ENCODE measurements at regions not wholly inside any gene's neighbourhood (a gene's known extent, or its start where the extent isn't known, plus 50 kb on each side); places are given as distances from the start of the nearest gene placed in this dataset.

GRCh38 chr10:128895473-128895872 is 571.6 kb upstream of the MGMT start:
- Histone ChIP-seq H3K9ac (ENCODE audit: low read length) (no peak overlapping the region), H3K27me3 (ENCODE audit: low read length) (no peaks in the 10 kb centered on the region), H3K4me3 (ENCODE audit: low read length) (no peak overlapping the region), H3K27ac (ENCODE audit: low read length) (no peak overlapping the region), H3K36me3 (ENCODE audit: insufficient read depth, low read length) (no peaks in the 10 kb centered on the region), H3K9me2 (replicated peaks; ENCODE audit: insufficient read depth, low read length) (no peaks in the 10 kb centered on the region), H2AFZ (ENCODE audit: low read length) (no peak overlapping the region), H3K4me1 (ENCODE audit: low read length) (no peaks in the 10 kb centered on the region), H3K9me3 (ENCODE audit: low read length) (no peaks in the 10 kb centered on the region), H3K4me2 (ENCODE audit: low read depth, low read length, poor library complexity, severe bottlenecking) (no peak overlapping the region), H4K20me1 (ENCODE audit: insufficient read depth, low read depth, low read length) (no peaks in the 10 kb centered on the region), H3K79me2 (ENCODE audit: low read length) (no peaks in the 10 kb centered on the region)
- DNase-seq: no peak

GRCh38 chr10:128896116-128896795 is 570.8 kb upstream of the MGMT start:
- H3K9ac ChIP-seq (ENCODE audit: low read length): no peak overlapping the region
- H2AFZ ChIP-seq (ENCODE audit: low read length): no peak overlapping the region
- H3K27ac ChIP-seq (ENCODE audit: low read length): no peak overlapping the region
- DNase-seq: no peak
- no peaks in the 10 kb centered on the region for H3K4me1 ChIP-seq (ENCODE audit: low read length)
- no peaks in the 10 kb centered on the region for H3K36me3 ChIP-seq (ENCODE audit: insufficient read depth, low read length)
- H3K4me2 ChIP-seq (ENCODE audit: low read depth, low read length, poor library complexity, severe bottlenecking): no peak overlapping the region
- H4K20me1 ChIP-seq (ENCODE audit: insufficient read depth, low read depth, low read length): no peaks in the 10 kb centered on the region
- H3K27me3 ChIP-seq (ENCODE audit: low read length): no peaks in the 10 kb centered on the region
- H3K4me3 ChIP-seq (ENCODE audit: low read length): no peak overlapping the region
- no peaks in the 10 kb centered on the region for H3K9me2 ChIP-seq (replicated peaks; ENCODE audit: insufficient read depth, low read length)
- no peaks in the 10 kb centered on the region for H3K79me2 ChIP-seq (ENCODE audit: low read length)
- H3K9me3 ChIP-seq (ENCODE audit: low read length): no peaks in the 10 kb centered on the region

GRCh38 chr10:128896963-128897362 is 570.1 kb upstream of the MGMT start:
- Histone ChIP-seq H4K20me1 (ENCODE audit: insufficient read depth, low read depth, low read length) (no peaks in the 10 kb centered on the region), H3K79me2 (ENCODE audit: low read length) (no peaks in the 10 kb centered on the region), H3K4me2 (ENCODE audit: low read depth, low read length, poor library complexity, severe bottlenecking) (no peak overlapping the region)

GRCh38 chr10:128897401-128898129 is 569.5 kb upstream of the MGMT start:
- H2AFZ ChIP-seq (ENCODE audit: low read length): no peak overlapping the region
- no peaks in the 10 kb centered on the region for H3K9me2 ChIP-seq (replicated peaks; ENCODE audit: insufficient read depth, low read length)
- H3K4me1 ChIP-seq (ENCODE audit: low read length): no peaks in the 10 kb centered on the region
- H3K27ac ChIP-seq (ENCODE audit: low read length): no peak overlapping the region
- no peaks in the 10 kb centered on the region for H3K79me2 ChIP-seq (ENCODE audit: low read length)
- H3K9me3 ChIP-seq (ENCODE audit: low read length): no peaks in the 10 kb centered on the region
- H3K27me3 ChIP-seq (ENCODE audit: low read length): no peaks in the 10 kb centered on the region
- H3K9ac ChIP-seq (ENCODE audit: low read length): no peak overlapping the region
- no peak for DNase-seq
- H4K20me1 ChIP-seq (ENCODE audit: insufficient read depth, low read depth, low read length): no peaks in the 10 kb centered on the region
- no peak overlapping the region for H3K4me3 ChIP-seq (ENCODE audit: low read length)
- H3K4me2 ChIP-seq (ENCODE audit: low read depth, low read length, poor library complexity, severe bottlenecking): no peak overlapping the region
- no peaks in the 10 kb centered on the region for H3K36me3 ChIP-seq (ENCODE audit: insufficient read depth, low read length)

More at GRCh38 chr10:128896963-128897362, 570.1 kb upstream of the MGMT start:
- no peak overlapping the region for H3K27ac ChIP-seq (ENCODE audit: low read length)
- H3K36me3 ChIP-seq (ENCODE audit: insufficient read depth, low read length): no peaks in the 10 kb centered on the region
- H3K27me3 ChIP-seq (ENCODE audit: low read length): no peaks in the 10 kb centered on the region
- no peak for DNase-seq
- no peak overlapping the region for H3K9ac ChIP-seq (ENCODE audit: low read length)
- H3K9me2 ChIP-seq (replicated peaks; ENCODE audit: insufficient read depth, low read length): no peaks in the 10 kb centered on the region
- H3K4me3 ChIP-seq (ENCODE audit: low read length): no peak overlapping the region
- H3K9me3 ChIP-seq (ENCODE audit: low read length): no peaks in the 10 kb centered on the region
- no peaks in the 10 kb centered on the region for H3K4me1 ChIP-seq (ENCODE audit: low read length)
- H2AFZ ChIP-seq (ENCODE audit: low read length): no peak overlapping the region

GRCh38 chr10:128898133-128898915 is 568.7 kb upstream of the MGMT start:
- Histone ChIP-seq H3K36me3 (ENCODE audit: insufficient read depth, low read length) (no peaks in the 10 kb centered on the region), H3K9me3 (ENCODE audit: low read length) (no peaks in the 10 kb centered on the region), H3K79me2 (ENCODE audit: low read length) (no peaks in the 10 kb centered on the region), H3K9ac (ENCODE audit: low read length) (no peak overlapping the region), H4K20me1 (ENCODE audit: insufficient read depth, low read depth, low read length) (no peaks in the 10 kb centered on the region), H2AFZ (ENCODE audit: low read length) (no peak overlapping the region), H3K4me2 (ENCODE audit: low read depth, low read length, poor library complexity, severe bottlenecking) (no peak overlapping the region), H3K9me2 (replicated peaks; ENCODE audit: insufficient read depth, low read length) (no peaks in the 10 kb centered on the region), H3K27me3 (ENCODE audit: low read length) (no peaks in the 10 kb centered on the region), H3K4me1 (ENCODE audit: low read length) (no peaks in the 10 kb centered on the region), H3K27ac (ENCODE audit: low read length) (no peak overlapping the region), H3K4me3 (ENCODE audit: low read length) (no peak overlapping the region)
- no peak for DNase-seq

- Histone ChIP-seq H3K9me2 (replicated peaks; ENCODE audit: insufficient read depth, low read length) (no peaks in the 10 kb centered on the region), H2AFZ (ENCODE audit: low read length) (no peak overlapping the region), H3K27me3 (ENCODE audit: low read length) (no peaks in the 10 kb centered on the region), H3K36me3 (ENCODE audit: insufficient read depth, low read length) (no peaks in the 10 kb centered on the region), H3K27ac (ENCODE audit: low read length) (no peak overlapping the region), H3K79me2 (ENCODE audit: low read length) (no peaks in the 10 kb centered on the region), H3K4me1 (ENCODE audit: low read length) (no peaks in the 10 kb centered on the region), H4K20me1 (ENCODE audit: insufficient read depth, low read depth, low read length) (no peaks in the 10 kb centered on the region), H3K9ac (ENCODE audit: low read length) (no peak overlapping the region), H3K4me3 (ENCODE audit: low read length) (no peak overlapping the region), H3K9me3 (ENCODE audit: low read length) (no peaks in the 10 kb centered on the region), H3K4me2 (ENCODE audit: low read depth, low read length, poor library complexity, severe bottlenecking) (no peak overlapping the region)
- DNase-seq: no peak
Observed at GRCh38 chr10:128898916-128899195, 568.2 kb upstream of the MGMT start.

- no peaks in the 10 kb centered on the region for H3K79me2 ChIP-seq (ENCODE audit: low read length)
Observed at GRCh38 chr10:128900456-128900855, 566.6 kb upstream of the MGMT start.

GRCh38 chr10:128901236-128901635 is 565.8 kb upstream of the MGMT start:
- Histone ChIP-seq H3K9ac (ENCODE audit: low read length) (no peak overlapping the region), H3K9me2 (replicated peaks; ENCODE audit: insufficient read depth, low read length) (no peaks in the 10 kb centered on the region), H3K27ac (ENCODE audit: low read length) (no peak overlapping the region), H3K27me3 (ENCODE audit: low read length) (no peaks in the 10 kb centered on the region), H3K4me2 (ENCODE audit: low read depth, low read length, poor library complexity, severe bottlenecking) (no peak overlapping the region), H3K9me3 (ENCODE audit: low read length) (no peaks in the 10 kb centered on the region), H4K20me1 (ENCODE audit: insufficient read depth, low read depth, low read length) (no peaks in the 10 kb centered on the region), H3K36me3 (ENCODE audit: insufficient read depth, low read length) (no peaks in the 10 kb centered on the region), H3K4me3 (ENCODE audit: low read length) (no peak overlapping the region), H3K79me2 (ENCODE audit: low read length) (no peaks in the 10 kb centered on the region), H2AFZ (ENCODE audit: low read length) (no peak overlapping the region), H3K4me1 (ENCODE audit: low read length) (no peaks in the 10 kb centered on the region)
- DNase-seq: no peak

More at GRCh38 chr10:128900456-128900855, 566.6 kb upstream of the MGMT start:
- Histone ChIP-seq H3K27ac (ENCODE audit: low read length) (no peak overlapping the region), H3K9me3 (ENCODE audit: low read length) (no peaks in the 10 kb centered on the region), H3K9ac (ENCODE audit: low read length) (no peak overlapping the region), H4K20me1 (ENCODE audit: insufficient read depth, low read depth, low read length) (no peaks in the 10 kb centered on the region), H3K4me1 (ENCODE audit: low read length) (no peaks in the 10 kb centered on the region), H3K27me3 (ENCODE audit: low read length) (no peaks in the 10 kb centered on the region), H3K4me2 (ENCODE audit: low read depth, low read length, poor library complexity, severe bottlenecking) (no peak overlapping the region), H3K36me3 (ENCODE audit: insufficient read depth, low read length) (no peaks in the 10 kb centered on the region), H2AFZ (ENCODE audit: low read length) (no peak overlapping the region), H3K4me3 (ENCODE audit: low read length) (no peak overlapping the region), H3K9me2 (replicated peaks; ENCODE audit: insufficient read depth, low read length) (no peaks in the 10 kb centered on the region)
- no peak for DNase-seq
